Panc1 (cell line): ENCODE measurements at regions not wholly inside any gene's neighbourhood (a gene's known extent, or its start where the extent isn't known, plus 50 kb on each side); places are given as distances from the start of the nearest gene placed in this dataset.
A peak's percentile ranks its signal among the peaks of the same experiment; 100 is the strongest.

Experiments
- ATAC-seq: fragments of 200-7000 bp; cut with Tn5 transposase; 2 replicates; pipeline ENCODE4 v1.9.1; 2020; ENCODE audit warnings: mild to moderate bottlenecking, moderate library complexity
- BruUV-seq: library from RNA; stranded (reverse); fragments of 400-500 nt; replicated peaks from 2 replicates; lab custom pipeline; 2021; lab: Mats Ljungman, UMichigan
- CTCF ChIA-PET: fragments of 300-600 bp; sonication (Branson Sonifier 250); formaldehyde crosslinking; loops from one replicate; lab custom pipeline; 2022; ENCODE audit warnings: antibody characterized with exemption; lab: Charles Lee
- POLR2A ChIA-PET: fragments of 300-600 bp; sonication (Branson Sonifier 250); formaldehyde crosslinking; loops from one replicate; lab custom pipeline; 2022; ENCODE audit warnings: antibody characterized with exemption; lab: Charles Lee
- DNase-seq: peaks from one replicate; pipeline ENCODE4 v3.0.0-alpha.2; 2010; ENCODE audit warnings: low read depth, low spot score
- H3K27ac ChIP-seq: 2 replicates; pipeline ENCODE4 v1.5.1; 2011; ENCODE audit warnings: mild to moderate bottlenecking, low read length, inconsistent platforms
- H3K27me3 ChIP-seq: fragments of 200-500 bp; sonication (Bioruptor generic); 2 replicates; pipeline ENCODE4 v1.6.0; 2014; ENCODE audit warnings: low read length, inconsistent platforms; ENCODE audit not compliant: control insufficient read depth, insufficient read depth
- H3K36me3 ChIP-seq: fragments of 200-500 bp; sonication (Bioruptor generic); 2 replicates; pipeline ENCODE4 v1.5.1; 2014; ENCODE audit warnings: inconsistent platforms, mild to moderate bottlenecking, low read length, moderate library complexity; ENCODE audit not compliant: control insufficient read depth, insufficient read depth
- H3K4me1 ChIP-seq: 2 replicates; pipeline ENCODE4 v1.5.1; 2011; ENCODE audit warnings: inconsistent platforms, mild to moderate bottlenecking, low read length, moderate library complexity; ENCODE audit not compliant: control insufficient read depth, insufficient read depth
- H3K4me3 ChIP-seq, 2 experiments: 2 replicates each; pipeline ENCODE4 v1.5.1; 2011 to 2012; ENCODE audit warnings: low read depth in 2 of 2, low read length in 2 of 2, mild to moderate bottlenecking in 2 of 2, inconsistent platforms in 1 of 2, moderate library complexity in 1 of 2
- H3K9me3 ChIP-seq: fragments of 200-500 bp; sonication (Bioruptor generic); 2 replicates; pipeline ENCODE4 v1.5.1; 2014; ENCODE audit warnings: low read depth, mild to moderate bottlenecking, inconsistent platforms, low read length, moderate library complexity; ENCODE audit not compliant: control insufficient read depth, insufficient read depth
- CTCF ChIP-seq: fragments of 450-650 bp; IDR thresholded peaks from 2 replicates; pipeline ENCODE4 v1.5.1; 2017; ENCODE audit warnings: mild to moderate bottlenecking
- POLR2AphosphoS5 ChIP-seq: IDR thresholded peaks from 2 replicates; pipeline ENCODE4 v1.6.1; 2012; ENCODE audit warnings: mild to moderate bottlenecking, low read depth, low read length, moderate library complexity
- SIN3A ChIP-seq: IDR thresholded peaks from 2 replicates; pipeline ENCODE4 v1.6.1; 2012; ENCODE audit warnings: low read depth, mild to moderate bottlenecking, low read length, moderate library complexity, borderline replicate concordance; ENCODE audit not compliant: insufficient read depth
- TCF7L2 ChIP-seq: IDR thresholded peaks from 2 replicates; pipeline ENCODE4 v1.6.1; 2011; ENCODE audit warnings: mild to moderate bottlenecking, low read depth, low read length, inconsistent platforms
- in situ Hi-C: cut with HindIII; loops from 2 replicates; pipeline ENCODE4 v1.10.0; 2016; ENCODE audit warnings: low sequenced_read_pairs, low pct_unique_long_range_greater_than_20kb
- intact Hi-C: fragments of 100-400 bp; cut with micrococcal nuclease; formaldehyde crosslinking; loops from one replicate; pipeline ENCODE4 v1.10.0; 2022; ENCODE audit not compliant: unreplicated experiment
- TF ChIP-seq, protein P1 (sequence below), 2 experiments: IDR thresholded peaks; 2 replicates each; pipeline ENCODE4 v1.6.1; 2011 to 2012; ENCODE audit warnings: low read depth in 2 of 2, control low read depth in 1 of 2, low read length in 1 of 2, mild to moderate bottlenecking in 1 of 2, moderate library complexity in 1 of 2; ENCODE audit not compliant: insufficient read depth in 1 of 2

GRCh38 chr12:111174961-111175345 is 193.9 kb downstream of the PHETA1 start:
- no peak overlapping the region for H3K4me3 ChIP-seq
- BruUV-seq = no TSS peak
- H3K4me1 ChIP-seq = no peaks in the 10 kb centered on the region
- peaks cover 9% of the 10 kb centered on the region; the same call in 1 of the 2 replicates for H3K27me3 ChIP-seq
- no peaks in the 10 kb centered on the region for H3K9me3 ChIP-seq
- intact Hi-C loops = loop anchor here (5.0 kb wide), 1 partner anchor 153 kb away; no protein-coding TSS in a partner anchor
- no peak for DNase-seq
- no peaks in the 10 kb centered on the region for H3K36me3 ChIP-seq
- TF ChIP-seq SIN3A (no peak), CTCF (no peak), TCF7L2 (no peak), POLR2AphosphoS5 (no peak)
- TF ChIP-seq, protein P1, sequence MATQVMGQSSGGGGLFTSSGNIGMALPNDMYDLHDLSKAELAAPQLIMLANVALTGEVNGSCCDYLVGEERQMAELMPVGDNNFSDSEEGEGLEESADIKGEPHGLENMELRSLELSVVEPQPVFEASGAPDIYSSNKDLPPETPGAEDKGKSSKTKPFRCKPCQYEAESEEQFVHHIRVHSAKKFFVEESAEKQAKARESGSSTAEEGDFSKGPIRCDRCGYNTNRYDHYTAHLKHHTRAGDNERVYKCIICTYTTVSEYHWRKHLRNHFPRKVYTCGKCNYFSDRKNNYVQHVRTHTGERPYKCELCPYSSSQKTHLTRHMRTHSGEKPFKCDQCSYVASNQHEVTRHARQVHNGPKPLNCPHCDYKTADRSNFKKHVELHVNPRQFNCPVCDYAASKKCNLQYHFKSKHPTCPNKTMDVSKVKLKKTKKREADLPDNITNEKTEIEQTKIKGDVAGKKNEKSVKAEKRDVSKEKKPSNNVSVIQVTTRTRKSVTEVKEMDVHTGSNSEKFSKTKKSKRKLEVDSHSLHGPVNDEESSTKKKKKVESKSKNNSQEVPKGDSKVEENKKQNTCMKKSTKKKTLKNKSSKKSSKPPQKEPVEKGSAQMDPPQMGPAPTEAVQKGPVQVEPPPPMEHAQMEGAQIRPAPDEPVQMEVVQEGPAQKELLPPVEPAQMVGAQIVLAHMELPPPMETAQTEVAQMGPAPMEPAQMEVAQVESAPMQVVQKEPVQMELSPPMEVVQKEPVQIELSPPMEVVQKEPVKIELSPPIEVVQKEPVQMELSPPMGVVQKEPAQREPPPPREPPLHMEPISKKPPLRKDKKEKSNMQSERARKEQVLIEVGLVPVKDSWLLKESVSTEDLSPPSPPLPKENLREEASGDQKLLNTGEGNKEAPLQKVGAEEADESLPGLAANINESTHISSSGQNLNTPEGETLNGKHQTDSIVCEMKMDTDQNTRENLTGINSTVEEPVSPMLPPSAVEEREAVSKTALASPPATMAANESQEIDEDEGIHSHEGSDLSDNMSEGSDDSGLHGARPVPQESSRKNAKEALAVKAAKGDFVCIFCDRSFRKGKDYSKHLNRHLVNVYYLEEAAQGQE (IDR thresholded peaks at IDR 0.05; ENCODE audit: insufficient read depth in 1 of 2, low read depth in 2 of 2, low read length in 1 of 2) = no peak
- in situ Hi-C loops = no loop called here
- ATAC-seq = no peak
- H3K27ac ChIP-seq = no peak overlapping the region
- ChIA-PET CTCF (interaction anchor here (0.7 to 1.8 kb wide), 2 partner anchors 152 to 191 kb away, joined by 6 to 12 read pairs; no protein-coding TSS in a partner anchor), POLR2A (no interaction called here)

GRCh38 chr12:111174251-111174960 is 194.5 kb downstream of the PHETA1 start:
- H3K27ac ChIP-seq = no peak overlapping the region
- TF ChIP-seq TCF7L2 = no peak
- peak; percentile 74; the same call in 1 of the 2 replicates for TF ChIP-seq CTCF
- no peak for TF ChIP-seq POLR2AphosphoS5
- TF ChIP-seq, protein P1 (IDR thresholded peaks at IDR 0.05; ENCODE audit: insufficient read depth in 1 of 2, low read depth in 2 of 2, low read length in 1 of 2) = no peak
- H3K4me3 ChIP-seq = no peak overlapping the region
- ChIA-PET CTCF (interaction anchor here (0.6 to 1.8 kb wide), 2 partner anchors 151 to 317 kb away, joined by 6 to 7 read pairs; no protein-coding TSS in a partner anchor), POLR2A (no interaction called here)
- no TSS peak for BruUV-seq
- no peaks in the 10 kb centered on the region for H3K36me3 ChIP-seq
- peak; percentile 2 for DNase-seq
- no peaks in the 10 kb centered on the region for H3K9me3 ChIP-seq
- ATAC-seq = no peak
- peaks cover 9% of the 10 kb centered on the region; the same call in 1 of the 2 replicates for H3K27me3 ChIP-seq
- intact Hi-C loops (no loop called here), in situ Hi-C loops (no loop called here)
- H3K4me1 ChIP-seq = no peaks in the 10 kb centered on the region
